GM12892 (cell line): ENCODE measurements at regions not wholly inside any gene's neighbourhood (a gene's known extent, or its start where the extent isn't known, plus 50 kb on each side); places are given as distances from the start of the nearest gene placed in this dataset.
A peak's percentile ranks its signal among the peaks of the same experiment; 100 is the strongest.

Experiments
- DNase-seq: peaks from one replicate; pipeline ENCODE4 v3.0.0; 2011; ENCODE audit not compliant: insufficient read length
- FAIRE-seq: peaks from 2 replicates; lab custom pipeline; 2011; peaks lifted over from hg19 to GRCh38; lab: Jason Lieb, UNC
- POLR2A ChIP-seq: IDR thresholded peaks from 2 replicates; pipeline ENCODE4 v1.6.1; 2011; ENCODE audit warnings: low read depth, low read length, control low read depth
- POLR2AphosphoS5 ChIP-seq: IDR thresholded peaks from 2 replicates; pipeline ENCODE4 v1.6.1; 2011; ENCODE audit warnings: low read depth, low read length, control low read depth
- TAF1 ChIP-seq: IDR thresholded peaks from 2 replicates; pipeline ENCODE4 v1.6.1; 2011; ENCODE audit warnings: low read depth, mild to moderate bottlenecking, control low read depth, low read length, borderline replicate concordance

DNA sequence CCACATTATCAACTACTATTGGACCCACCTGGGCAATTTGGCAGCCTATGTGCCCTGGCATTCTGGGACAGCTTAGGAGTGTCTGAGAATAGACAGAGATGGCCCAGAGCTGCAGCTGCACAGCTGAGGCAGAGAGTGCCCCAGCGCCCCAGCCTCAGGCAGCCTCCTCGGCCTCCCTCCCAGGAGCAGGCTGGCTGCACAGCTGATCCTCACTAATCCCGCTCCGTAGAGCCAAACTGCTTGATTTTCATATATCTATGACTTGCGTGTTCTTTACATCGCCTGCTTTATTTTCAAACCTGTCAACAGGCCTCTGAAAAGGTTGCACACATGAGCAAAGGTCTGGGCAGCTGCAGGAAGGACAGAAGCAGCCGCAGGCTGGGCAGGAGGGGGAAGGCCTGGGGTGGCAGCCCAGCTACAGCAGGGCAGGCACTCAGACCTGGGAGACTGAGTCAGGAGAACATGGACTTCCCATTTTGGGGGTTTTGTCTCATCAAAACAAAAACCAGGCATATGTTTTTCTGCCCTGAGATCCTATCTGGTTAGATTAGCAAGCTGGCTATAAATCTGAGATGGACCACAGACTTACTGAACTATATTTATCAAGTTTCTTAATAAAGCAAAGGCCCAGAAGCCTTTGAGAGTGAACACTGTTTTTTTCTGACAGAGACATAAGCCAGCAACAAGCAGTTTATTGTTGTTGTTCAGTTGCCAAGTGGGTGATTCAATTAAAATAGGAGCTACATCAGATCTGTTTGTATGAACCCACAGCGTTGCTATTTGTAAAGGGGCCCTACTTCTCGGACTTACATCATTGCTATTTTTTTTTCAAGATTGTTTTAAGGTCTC is 301.8 kb upstream of the DUSP10 start:
- TF ChIP-seq TAF1, result no peak
- no peak for DNase-seq
- no peak for FAIRE-seq

DNA sequence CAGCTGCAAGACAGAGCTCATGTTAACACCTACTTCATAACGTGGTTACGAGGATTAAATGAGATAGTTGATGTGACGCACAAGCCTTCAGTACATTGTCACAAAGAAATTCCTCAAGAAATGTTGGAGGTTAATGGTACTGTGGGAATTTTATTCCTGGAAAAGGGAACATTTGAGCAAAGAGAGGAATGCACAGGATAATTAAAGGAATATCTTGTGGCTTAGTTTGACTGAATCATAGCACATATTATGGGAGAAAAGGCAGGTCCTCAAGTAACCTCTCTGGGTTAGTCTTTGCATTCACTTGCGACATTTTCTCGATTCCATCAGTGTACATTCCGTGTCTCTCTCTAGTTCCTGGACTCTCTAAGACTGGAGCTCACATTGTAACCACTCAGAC is 300.2 kb upstream of the DUSP10 start:
- TF ChIP-seq POLR2AphosphoS5 (no peak), POLR2A (no peak), TAF1 (no peak)
- FAIRE-seq (no peak), DNase-seq (no peak)

DNA sequence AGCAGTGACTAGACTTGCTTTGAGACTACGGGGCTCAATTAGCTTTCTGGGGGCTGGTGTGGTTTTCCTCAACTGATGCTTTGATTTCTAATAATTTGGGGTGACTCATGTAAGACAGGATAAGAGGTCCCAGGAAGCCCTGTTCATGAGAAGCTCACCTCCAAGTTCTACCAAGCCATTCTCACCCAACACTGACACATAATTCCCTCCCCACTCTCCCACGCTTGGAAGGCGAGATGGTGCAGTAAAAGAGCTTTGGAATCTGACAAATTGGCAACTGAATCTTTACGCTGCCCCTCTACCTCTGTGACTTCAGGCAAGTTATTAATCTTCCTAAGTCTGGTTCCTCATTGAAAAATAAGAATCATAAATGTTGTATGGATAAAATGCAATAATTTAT is 299.1 kb upstream of the DUSP10 start:
- FAIRE-seq, result no peak
- TF ChIP-seq POLR2AphosphoS5, result no peak
- TF ChIP-seq POLR2A, result no peak
- no peak for TF ChIP-seq TAF1

DNA sequence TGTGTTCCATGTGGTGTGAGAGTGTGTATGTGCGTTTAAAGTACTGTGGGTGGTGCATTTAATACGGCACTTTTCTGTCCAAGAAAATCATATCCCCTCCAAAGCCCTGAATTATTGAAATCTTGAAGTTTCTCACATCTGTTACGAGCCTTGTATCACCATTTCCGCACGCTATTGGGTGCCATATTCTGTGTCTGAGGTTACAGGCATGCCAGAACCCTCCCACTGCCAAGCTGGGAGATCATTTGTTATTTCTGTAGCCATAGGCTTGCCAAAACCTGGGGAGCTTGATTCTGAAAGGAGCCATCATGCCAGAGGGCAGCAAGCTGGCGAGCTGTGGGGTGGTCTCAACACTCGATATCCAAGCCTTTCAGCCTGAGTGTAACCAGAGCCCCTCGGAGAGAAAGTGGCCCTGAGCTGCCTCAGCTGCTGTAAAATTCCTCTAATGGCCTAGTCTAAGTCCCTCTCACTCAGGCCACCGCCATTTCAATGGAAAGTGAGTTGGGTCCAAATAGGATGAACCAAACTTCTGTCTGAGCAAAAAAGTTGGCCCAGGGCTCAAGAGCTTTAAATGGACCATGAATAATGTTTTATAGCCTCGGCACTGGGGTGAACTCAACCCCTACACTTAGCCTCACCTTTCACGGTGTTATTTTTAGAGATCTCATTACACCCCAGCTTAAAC is 298.4 kb upstream of the DUSP10 start:
- FAIRE-seq (no peak), DNase-seq (no peak)
- no peak for TF ChIP-seq POLR2A
- TF ChIP-seq TAF1, result no peak
- TF ChIP-seq POLR2AphosphoS5, result no peak

More for the DNA sequence above, 299.1 kb upstream of the DUSP10 start:
- no peak for DNase-seq

DNA sequence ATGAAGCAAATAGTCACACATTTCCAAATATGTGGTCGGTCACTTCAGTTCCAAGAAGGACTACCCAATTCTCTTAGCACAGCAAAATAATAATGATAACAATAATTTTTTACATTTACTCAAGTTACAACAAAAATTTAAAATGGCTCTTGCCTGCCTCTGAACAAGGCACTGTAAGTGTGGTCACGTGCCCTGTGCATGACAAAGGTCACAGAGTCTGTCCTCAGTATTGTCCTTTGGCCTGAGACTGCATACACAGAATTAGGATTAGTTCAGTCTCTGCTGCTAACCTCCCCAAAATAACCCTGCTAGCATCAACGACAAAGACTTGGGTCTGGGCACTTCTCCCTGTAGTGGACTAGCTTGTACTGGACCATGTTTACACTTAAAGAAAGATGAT is 297.1 kb upstream of the DUSP10 start:
- TF ChIP-seq POLR2A, result no peak
- TF ChIP-seq TAF1, result no peak
- TF ChIP-seq POLR2AphosphoS5, result no peak
- FAIRE-seq (no peak), DNase-seq (no peak)

DNA sequence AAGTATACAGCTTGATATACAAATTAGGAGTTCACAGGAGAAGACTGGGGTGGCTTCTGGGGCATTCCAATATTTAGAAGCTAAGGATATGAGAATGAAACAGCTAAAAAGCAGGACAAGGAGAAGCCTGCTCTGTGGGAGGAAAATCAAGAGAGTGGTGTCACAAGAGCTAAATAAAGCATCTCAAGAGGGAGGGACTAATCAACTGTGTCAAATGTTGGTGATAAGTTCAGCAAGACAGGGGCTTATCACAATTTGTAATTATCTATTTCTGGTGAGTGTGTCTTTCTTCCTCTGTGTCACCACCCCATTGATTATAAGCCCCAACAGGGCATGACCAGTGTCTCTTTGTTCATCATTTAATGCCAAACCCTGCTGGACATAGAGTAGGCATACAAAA is 295.8 kb upstream of the DUSP10 start:
- no peak for FAIRE-seq
- no peak for TF ChIP-seq TAF1
- no peak for TF ChIP-seq POLR2A
- TF ChIP-seq POLR2AphosphoS5, result no peak
- no peak for DNase-seq

DNA sequence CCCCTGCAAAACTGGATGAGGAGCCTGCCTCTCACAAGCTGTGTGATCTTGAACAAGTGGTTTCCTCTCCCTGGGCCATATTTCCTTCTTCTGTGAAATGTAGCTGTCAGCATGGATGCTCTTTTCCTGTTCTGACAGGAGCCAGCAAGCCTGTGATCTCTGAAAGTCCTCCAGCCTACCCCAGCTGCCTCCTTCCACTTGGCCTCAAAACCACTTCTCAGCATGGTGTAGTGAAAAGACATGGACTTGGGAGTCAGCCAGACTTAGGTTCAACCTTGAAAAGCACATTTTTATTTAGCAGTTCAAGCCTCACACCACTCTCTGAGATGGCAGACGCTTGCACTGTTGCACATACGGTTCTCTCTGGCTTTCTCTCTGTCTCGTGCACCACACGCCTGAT is 292.9 kb upstream of the DUSP10 start:
- peak; percentile 54 for FAIRE-seq
- no peak for DNase-seq
- no peak for TF ChIP-seq POLR2AphosphoS5
- no peak for TF ChIP-seq POLR2A
- no peak for TF ChIP-seq TAF1

DNA sequence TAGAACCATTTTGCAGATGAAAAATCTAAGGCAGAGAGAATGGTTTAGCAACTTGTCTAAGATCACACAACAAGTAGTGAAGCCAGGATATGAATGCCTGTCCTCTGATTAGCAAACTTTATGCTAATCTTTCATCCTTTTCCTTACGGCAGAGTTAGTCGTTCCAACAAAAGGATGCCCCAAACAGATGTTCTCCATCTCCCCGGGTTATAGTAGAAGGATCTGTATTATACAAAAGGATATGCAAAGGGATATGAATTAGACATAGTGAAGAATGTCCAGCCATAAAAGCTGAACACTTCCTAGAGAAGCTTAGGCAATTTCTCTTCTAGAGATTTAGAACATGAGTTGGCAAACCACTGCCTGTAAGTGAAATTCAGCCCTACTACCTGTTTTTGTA is 291.6 kb upstream of the DUSP10 start:
- FAIRE-seq (no peak), DNase-seq (no peak)
- no peak for TF ChIP-seq TAF1
- TF ChIP-seq POLR2A, result no peak
- TF ChIP-seq POLR2AphosphoS5, result no peak

DNA sequence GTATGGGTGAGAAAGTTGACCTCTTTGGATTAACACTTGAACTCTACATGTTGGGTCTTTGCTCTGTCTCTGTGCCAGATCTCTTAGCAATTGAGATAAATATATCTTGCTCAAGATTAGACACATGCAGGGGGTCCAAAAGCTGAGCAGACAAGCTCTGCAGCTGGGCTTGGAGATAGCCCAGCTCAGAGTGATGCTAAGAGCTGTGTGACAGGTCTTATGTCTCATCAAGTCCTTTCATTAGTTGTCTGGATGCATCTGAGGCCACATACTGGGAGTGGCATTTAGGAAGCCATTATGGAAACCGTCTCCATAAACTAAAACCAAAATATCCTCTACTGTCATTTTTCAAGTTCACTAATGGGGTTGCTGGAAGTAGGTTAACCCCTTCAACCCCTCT is 289.4 kb upstream of the DUSP10 start:
- DNase-seq, result no peak
- no peak for FAIRE-seq
- TF ChIP-seq POLR2AphosphoS5 (no peak), TAF1 (no peak), POLR2A (no peak)

DNA sequence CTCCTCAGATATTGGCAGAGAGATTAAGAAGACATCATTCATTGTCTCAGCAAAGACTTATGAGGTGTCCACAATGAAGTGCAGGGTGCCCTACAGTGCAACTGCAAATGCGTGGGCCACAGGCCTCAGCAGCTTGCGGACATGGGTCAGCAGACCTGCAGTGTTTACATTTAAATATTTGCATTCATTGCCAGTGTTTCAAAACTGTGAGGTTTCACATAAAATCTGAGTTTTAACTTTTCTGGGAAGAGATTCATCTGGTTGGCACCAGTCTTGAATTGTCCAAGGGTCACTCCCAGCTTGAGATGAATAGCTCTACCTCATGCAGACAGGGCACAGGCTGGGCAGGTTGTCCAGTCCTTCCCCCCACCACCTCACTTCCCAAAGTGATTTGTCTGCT is 286.8 kb upstream of the DUSP10 start:
- no peak for DNase-seq
- FAIRE-seq, result no peak
- TF ChIP-seq POLR2AphosphoS5, result no peak
- no peak for TF ChIP-seq TAF1
- TF ChIP-seq POLR2A, result no peak

DNA sequence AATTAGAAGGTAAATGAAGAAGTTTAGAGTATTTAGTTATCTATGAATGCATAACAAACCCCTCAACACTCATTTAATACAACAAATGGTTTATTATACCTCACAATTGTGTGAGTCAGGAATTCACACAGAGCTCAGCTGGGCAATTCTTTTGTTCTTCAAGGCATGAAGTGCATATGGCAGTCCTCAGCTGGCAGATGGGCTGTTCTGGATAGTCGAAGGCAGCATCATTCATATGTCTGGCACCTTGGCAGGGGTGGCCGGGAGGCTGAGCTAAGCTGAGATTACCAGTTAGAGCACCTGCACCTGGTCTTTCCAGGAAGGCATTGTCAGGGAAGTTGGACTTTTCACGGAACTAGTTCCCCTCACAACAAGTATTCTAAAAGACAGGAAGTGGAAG is 286.2 kb upstream of the DUSP10 start:
- FAIRE-seq, result no peak
- DNase-seq, result no peak
- no peak for TF ChIP-seq POLR2AphosphoS5
- TF ChIP-seq TAF1, result no peak
- TF ChIP-seq POLR2A, result no peak

DNA sequence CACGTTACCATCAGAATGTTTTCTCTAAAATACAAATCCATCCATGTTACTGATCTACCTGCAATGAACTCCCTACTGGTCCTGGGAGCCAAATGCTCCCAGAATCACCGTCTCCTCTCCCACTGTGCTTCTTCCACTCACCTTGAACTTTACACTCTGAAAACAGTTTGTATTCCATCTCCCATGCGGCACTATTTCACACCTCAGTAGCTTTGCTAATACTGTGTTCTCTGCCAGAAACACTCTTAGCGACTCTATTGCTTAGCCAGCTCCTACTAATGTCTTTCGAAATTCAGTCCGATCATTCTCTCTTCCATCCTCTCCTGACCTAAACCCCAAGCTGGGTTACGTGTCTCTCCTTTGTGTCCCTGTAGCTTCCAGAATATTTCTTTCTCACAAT is 284.4 kb upstream of the DUSP10 start:
- no peak for FAIRE-seq
- TF ChIP-seq POLR2AphosphoS5, result no peak
- TF ChIP-seq TAF1, result no peak
- TF ChIP-seq POLR2A, result no peak
- no peak for DNase-seq
